GM18867 (cell line): ENCODE measurements at regions not wholly inside any gene's neighbourhood (a gene's known extent, or its start where the extent isn't known, plus 50 kb on each side); places are given as distances from the start of the nearest gene placed in this dataset.

Experiments
- ATAC-seq: cut with Tn5 transposase; IDR thresholded peaks from one replicate; pipeline ENCODE4 v1.9.1; 2021; ENCODE audit warnings: mild to moderate bottlenecking, moderate library complexity; ENCODE audit not compliant: unreplicated experiment

- ATAC-seq: no peak
Observed at GRCh38 chr9:129275626-129276247, 97.7 kb upstream of the IER5L start.

- ATAC-seq: no peak
Observed at GRCh38 chr9:129273941-129274684, 96.1 kb upstream of the IER5L start.

- ATAC-seq: no peak
Observed at GRCh38 chr9:129273136-129273895, 95.3 kb upstream of the IER5L start.

- ATAC-seq: no peak
Observed at GRCh38 chr9:129272348-129273025, 94.4 kb upstream of the IER5L start.

- ATAC-seq: peak; percentile 55
Observed at GRCh38 chr9:129270903-129271431, 92.9 kb upstream of the IER5L start.

- peak; percentile 73 for ATAC-seq
Observed at GRCh38 chr9:129270205-129270604, 92.1 kb upstream of the IER5L start.

GRCh38 chr9:129267141-129267540 lies 89.1 kb upstream of the IER5L start:
- no peak for ATAC-seq

- no peak for ATAC-seq
Observed at GRCh38 chr9:129266536-129266935, 88.5 kb upstream of the IER5L start.

- ATAC-seq: no peak
Observed at GRCh38 chr9:129264388-129264787, 86.3 kb upstream of the IER5L start.

- ATAC-seq: no peak
Observed at GRCh38 chr9:129263836-129264235, 85.8 kb upstream of the IER5L start.

- ATAC-seq: no peak
Observed at GRCh38 chr9:129262261-129262660, 84.2 kb upstream of the IER5L start.

GRCh38 chr9:129259375-129259774 lies 81.3 kb upstream of the IER5L start:
- no peak for ATAC-seq

GRCh38 chr9:129258823-129259301 lies 80.8 kb upstream of the IER5L start:
- ATAC-seq: no peak

- ATAC-seq: no peak
Observed at GRCh38 chr9:129258124-129258822, 80.2 kb upstream of the IER5L start.

GRCh38 chr9:129256959-129257713 lies 79.1 kb upstream of the IER5L start:
- ATAC-seq: no peak

GRCh38 chr9:129254566-129255287 lies 76.7 kb upstream of the IER5L start:
- no peak for ATAC-seq

- no peak for ATAC-seq
Observed at GRCh38 chr9:129253803-129254381, 75.8 kb upstream of the IER5L start.

GRCh38 chr9:129252937-129253802 lies 75.1 kb upstream of the IER5L start:
- no peak for ATAC-seq
